Endothelial cell (in vitro differentiated cells): ENCODE measurements at regions not wholly inside any gene's neighbourhood (a gene's known extent, or its start where the extent isn't known, plus 50 kb on each side); places are given as distances from the start of the nearest gene placed in this dataset.
"Not testable (repeated sequence)": the region's sequence is repeated elsewhere in the genome, so short reads cannot be mapped to it uniquely, and the experiment has no call there.

ENCODE experiments used
- DNase-seq: peaks from one replicate; pipeline ENCODE4 v3.0.0; 2021; ENCODE audit warnings: low spot score
- H3K27ac Mint-ChIP-seq: one replicate; pipeline ENCODE4 v1.8.0; 2021; ENCODE audit warnings: mixed read lengths, inconsistent platforms; ENCODE audit not compliant: unreplicated experiment
- H3K27me3 Mint-ChIP-seq: one replicate; pipeline ENCODE4 v1.8.0; 2021; ENCODE audit warnings: mild to moderate bottlenecking, moderate library complexity, mixed read lengths, inconsistent platforms; ENCODE audit not compliant: unreplicated experiment
- H3K36me3 Mint-ChIP-seq: one replicate; pipeline ENCODE4 v1.8.0; 2021; ENCODE audit warnings: mild to moderate bottlenecking, low read depth, mixed read lengths, inconsistent platforms; ENCODE audit not compliant: unreplicated experiment
- H3K4me1 Mint-ChIP-seq: one replicate; pipeline ENCODE4 v1.8.0; 2021; ENCODE audit warnings: mild to moderate bottlenecking, mixed read lengths, inconsistent platforms; ENCODE audit not compliant: unreplicated experiment
- H3K4me3 Mint-ChIP-seq: one replicate; pipeline ENCODE4 v1.8.0; 2021; ENCODE audit warnings: mild to moderate bottlenecking, mixed read lengths, inconsistent platforms; ENCODE audit not compliant: unreplicated experiment
- H3K9me3 Mint-ChIP-seq: one replicate; pipeline ENCODE4 v1.8.0; 2021; ENCODE audit warnings: mixed read lengths, inconsistent platforms; ENCODE audit not compliant: unreplicated experiment
- TF ChIP-seq, protein P1 (sequence below): fragments of 200-600 bp; sonication (generic); IDR thresholded peaks from one replicate; pipeline ENCODE4 v1.5.0; 2021; ENCODE audit warnings: antibody characterized with exemption; ENCODE audit not compliant: unreplicated experiment

- Mint-ChIP-seq H3K27me3 (no peaks in the 10 kb centered on the region), H3K4me3 (no peak overlapping the region), H3K36me3 (no peaks in the 10 kb centered on the region), H3K9me3 (no peaks in the 10 kb centered on the region), H3K27ac (no peak overlapping the region), H3K4me1 (no peaks in the 10 kb centered on the region)
- DNase-seq, result no peak
- TF ChIP-seq, protein P1, sequence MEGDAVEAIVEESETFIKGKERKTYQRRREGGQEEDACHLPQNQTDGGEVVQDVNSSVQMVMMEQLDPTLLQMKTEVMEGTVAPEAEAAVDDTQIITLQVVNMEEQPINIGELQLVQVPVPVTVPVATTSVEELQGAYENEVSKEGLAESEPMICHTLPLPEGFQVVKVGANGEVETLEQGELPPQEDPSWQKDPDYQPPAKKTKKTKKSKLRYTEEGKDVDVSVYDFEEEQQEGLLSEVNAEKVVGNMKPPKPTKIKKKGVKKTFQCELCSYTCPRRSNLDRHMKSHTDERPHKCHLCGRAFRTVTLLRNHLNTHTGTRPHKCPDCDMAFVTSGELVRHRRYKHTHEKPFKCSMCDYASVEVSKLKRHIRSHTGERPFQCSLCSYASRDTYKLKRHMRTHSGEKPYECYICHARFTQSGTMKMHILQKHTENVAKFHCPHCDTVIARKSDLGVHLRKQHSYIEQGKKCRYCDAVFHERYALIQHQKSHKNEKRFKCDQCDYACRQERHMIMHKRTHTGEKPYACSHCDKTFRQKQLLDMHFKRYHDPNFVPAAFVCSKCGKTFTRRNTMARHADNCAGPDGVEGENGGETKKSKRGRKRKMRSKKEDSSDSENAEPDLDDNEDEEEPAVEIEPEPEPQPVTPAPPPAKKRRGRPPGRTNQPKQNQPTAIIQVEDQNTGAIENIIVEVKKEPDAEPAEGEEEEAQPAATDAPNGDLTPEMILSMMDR, result no peak
Observed at GRCh38 chrX:14303891-14304290, 225.4 kb upstream of the GLRA2 start.

GRCh38 chrX:14302561-14302960 is 226.8 kb upstream of the GLRA2 start:
- not testable (repeated sequence) for H3K4me1 Mint-ChIP-seq, H3K4me3 Mint-ChIP-seq, H3K27ac Mint-ChIP-seq, H3K36me3 Mint-ChIP-seq, H3K27me3 Mint-ChIP-seq, H3K9me3 Mint-ChIP-seq, DNase-seq

GRCh38 chrX:14300376-14300775 is 229.0 kb upstream of the GLRA2 start:
- DNase-seq, result no peak
- Mint-ChIP-seq H3K4me1 (no peaks in the 10 kb centered on the region), H3K27me3 (no peaks in the 10 kb centered on the region), H3K36me3 (no peaks in the 10 kb centered on the region), H3K4me3 (no peak overlapping the region), H3K9me3 (no peaks in the 10 kb centered on the region), H3K27ac (no peak overlapping the region)
- TF ChIP-seq, protein P1, result no peak

DNA sequence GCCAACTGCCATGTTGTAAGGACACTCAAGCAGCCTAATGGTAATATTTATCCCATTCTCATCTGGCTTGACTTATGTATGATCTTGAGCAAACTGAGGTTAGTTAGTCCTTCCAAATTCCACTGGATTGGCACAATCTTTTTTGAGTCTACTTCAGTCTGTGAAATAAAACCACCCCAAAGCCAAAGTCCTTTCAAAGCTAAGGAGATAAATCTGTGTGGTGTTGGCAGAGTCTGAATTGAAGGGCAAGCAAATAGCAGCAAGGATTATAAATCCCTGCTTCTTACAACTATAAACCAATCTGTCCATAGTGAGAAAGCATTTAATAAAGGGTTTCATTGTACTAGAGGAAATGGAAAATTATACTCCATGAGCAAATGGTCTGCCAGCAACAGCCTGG is 233.9 kb upstream of the GLRA2 start:
- H3K27ac Mint-ChIP-seq, result no peak overlapping the region
- H3K9me3 Mint-ChIP-seq, result no peaks in the 10 kb centered on the region

DNA sequence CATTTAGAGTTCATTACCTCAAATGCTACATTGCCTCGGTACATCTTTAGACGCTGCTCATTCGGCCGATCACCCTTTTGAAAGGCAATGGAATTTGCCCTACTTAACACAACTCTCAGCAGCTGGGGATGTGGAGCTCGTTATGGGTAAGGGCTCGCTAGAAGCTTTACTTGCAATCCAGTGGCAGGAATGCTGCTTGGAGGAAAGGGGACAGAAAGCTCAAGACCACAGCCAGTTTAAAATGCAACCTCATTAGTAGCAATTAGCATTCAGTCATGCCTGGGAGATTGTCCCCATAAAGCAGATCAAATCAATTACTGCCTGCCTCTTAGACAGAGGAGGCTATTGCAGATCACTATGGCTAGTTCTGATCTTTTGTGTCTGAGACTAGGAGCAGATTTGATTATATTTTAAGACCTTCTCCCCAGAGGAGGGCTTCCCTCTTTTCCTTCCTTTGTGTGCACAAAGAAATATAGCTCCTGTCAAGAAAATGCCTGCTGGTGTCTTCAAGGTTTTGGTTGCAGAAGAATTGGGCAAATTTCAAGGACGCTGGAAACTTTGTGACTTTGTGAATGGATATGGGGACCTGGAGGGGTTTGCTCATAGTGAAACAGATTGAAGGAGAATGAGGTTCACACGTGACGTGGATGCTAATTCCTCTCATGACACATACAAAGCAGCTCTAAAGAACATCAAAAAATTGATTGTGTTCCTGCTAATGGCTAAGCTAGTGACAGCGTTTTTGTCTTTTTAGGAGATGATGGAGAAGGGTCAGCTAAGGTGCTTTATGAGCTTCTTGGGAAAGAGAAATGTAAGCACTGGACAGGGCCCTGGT is 237.5 kb upstream of the GLRA2 start:
- TF ChIP-seq, protein P1, result no peak
- Mint-ChIP-seq H3K36me3 (no peaks in the 10 kb centered on the region), H3K9me3 (no peaks in the 10 kb centered on the region), H3K4me1 (no peaks in the 10 kb centered on the region), H3K27ac (no peak overlapping the region), H3K27me3 (no peaks in the 10 kb centered on the region), H3K4me3 (no peak overlapping the region)
- no peak for DNase-seq

More for the DNA sequence above, 233.9 kb upstream of the GLRA2 start:
- no peak for DNase-seq
- Mint-ChIP-seq H3K27me3 (no peaks in the 10 kb centered on the region), H3K36me3 (no peaks in the 10 kb centered on the region), H3K4me1 (no peaks in the 10 kb centered on the region), H3K4me3 (no peak overlapping the region)
- TF ChIP-seq, protein P1, result no peak
